HFFc6 (cell line): ENCODE measurements at regions not wholly inside any gene's neighbourhood (a gene's known extent, or its start where the extent isn't known, plus 50 kb on each side); places are given as distances from the start of the nearest gene placed in this dataset.

ENCODE experiments used
- DNase-seq: peaks from one replicate; pipeline ENCODE4 v3.0.0-alpha.2; 2018
- H3K27ac Mint-ChIP-seq: 2 replicates; pipeline ENCODE4 v1.8.0; 2020; ENCODE audit warnings: mild to moderate bottlenecking, mixed read lengths
- H3K27me3 Mint-ChIP-seq: 2 replicates; pipeline ENCODE4 v1.8.0; 2021; ENCODE audit warnings: mild to moderate bottlenecking, moderate library complexity, mixed read lengths; ENCODE audit not compliant: insufficient read depth
- H3K36me3 Mint-ChIP-seq: 2 replicates; pipeline ENCODE4 v1.8.0; 2021; ENCODE audit warnings: low read depth, mixed read lengths
- H3K4me1 Mint-ChIP-seq: 2 replicates; pipeline ENCODE4 v1.8.0; 2020; ENCODE audit warnings: low read depth, mixed read lengths
- H3K4me3 Mint-ChIP-seq: 2 replicates; pipeline ENCODE4 v1.8.0; 2020; ENCODE audit warnings: mild to moderate bottlenecking, moderate library complexity, mixed read lengths
- H3K9me3 Mint-ChIP-seq: 2 replicates; pipeline ENCODE4 v1.8.0; 2020; ENCODE audit warnings: mild to moderate bottlenecking, mixed read lengths
- TF ChIP-seq, protein P1 (sequence below): fragments of 200-600 bp; sonication (generic); IDR thresholded peaks from 2 replicates; pipeline ENCODE4 v1.5.0; 2021; ENCODE audit warnings: antibody characterized with exemption, mild to moderate bottlenecking

GRCh38 chr21:28769683-28770082 lies 223.0 kb downstream of the LTN1 start:
- no peak for DNase-seq
- TF ChIP-seq, protein P1, sequence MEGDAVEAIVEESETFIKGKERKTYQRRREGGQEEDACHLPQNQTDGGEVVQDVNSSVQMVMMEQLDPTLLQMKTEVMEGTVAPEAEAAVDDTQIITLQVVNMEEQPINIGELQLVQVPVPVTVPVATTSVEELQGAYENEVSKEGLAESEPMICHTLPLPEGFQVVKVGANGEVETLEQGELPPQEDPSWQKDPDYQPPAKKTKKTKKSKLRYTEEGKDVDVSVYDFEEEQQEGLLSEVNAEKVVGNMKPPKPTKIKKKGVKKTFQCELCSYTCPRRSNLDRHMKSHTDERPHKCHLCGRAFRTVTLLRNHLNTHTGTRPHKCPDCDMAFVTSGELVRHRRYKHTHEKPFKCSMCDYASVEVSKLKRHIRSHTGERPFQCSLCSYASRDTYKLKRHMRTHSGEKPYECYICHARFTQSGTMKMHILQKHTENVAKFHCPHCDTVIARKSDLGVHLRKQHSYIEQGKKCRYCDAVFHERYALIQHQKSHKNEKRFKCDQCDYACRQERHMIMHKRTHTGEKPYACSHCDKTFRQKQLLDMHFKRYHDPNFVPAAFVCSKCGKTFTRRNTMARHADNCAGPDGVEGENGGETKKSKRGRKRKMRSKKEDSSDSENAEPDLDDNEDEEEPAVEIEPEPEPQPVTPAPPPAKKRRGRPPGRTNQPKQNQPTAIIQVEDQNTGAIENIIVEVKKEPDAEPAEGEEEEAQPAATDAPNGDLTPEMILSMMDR = no peak
- no peaks in the 10 kb centered on the region for H3K36me3 Mint-ChIP-seq
- peaks cover 38% of the 10 kb centered on the region for H3K4me1 Mint-ChIP-seq
- H3K4me3 Mint-ChIP-seq = no peak overlapping the region
- no peak overlapping the region for H3K27ac Mint-ChIP-seq
- no peaks in the 10 kb centered on the region; the same call in 1 of the 2 replicates for H3K27me3 Mint-ChIP-seq
- peaks cover 4% of the 10 kb centered on the region; the same call in 1 of the 2 replicates for H3K9me3 Mint-ChIP-seq

DNA sequence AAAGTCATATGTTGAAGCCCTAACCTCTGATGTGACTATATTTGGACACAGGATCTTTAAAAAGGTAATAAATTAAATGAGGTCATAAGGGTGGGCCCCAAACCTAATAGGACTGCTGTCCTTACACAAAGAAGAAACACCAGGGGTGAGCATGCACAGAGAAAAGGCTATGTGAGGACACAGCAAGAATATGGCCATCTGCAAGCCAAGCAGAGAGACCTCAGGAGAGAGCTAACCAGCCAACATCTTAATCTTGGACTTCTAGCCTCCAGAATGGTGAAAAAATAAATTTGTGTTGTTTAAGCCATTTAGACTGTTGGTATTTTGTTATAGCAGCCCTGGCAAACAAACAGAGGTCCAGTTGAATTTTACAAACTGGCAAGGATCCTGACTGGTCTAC lies 223.9 kb downstream of the LTN1 start:
- no peak overlapping the region for H3K27ac Mint-ChIP-seq
- TF ChIP-seq, protein P1 = no peak
- no peaks in the 10 kb centered on the region for H3K36me3 Mint-ChIP-seq
- peaks cover 38% of the 10 kb centered on the region for H3K4me1 Mint-ChIP-seq
- DNase-seq = no peak
- no peak overlapping the region for H3K4me3 Mint-ChIP-seq
- no peaks in the 10 kb centered on the region; the same call in none of the 2 replicates for H3K27me3 Mint-ChIP-seq
- H3K9me3 Mint-ChIP-seq = peaks cover 4% of the 10 kb centered on the region; the same call in 1 of the 2 replicates

DNA sequence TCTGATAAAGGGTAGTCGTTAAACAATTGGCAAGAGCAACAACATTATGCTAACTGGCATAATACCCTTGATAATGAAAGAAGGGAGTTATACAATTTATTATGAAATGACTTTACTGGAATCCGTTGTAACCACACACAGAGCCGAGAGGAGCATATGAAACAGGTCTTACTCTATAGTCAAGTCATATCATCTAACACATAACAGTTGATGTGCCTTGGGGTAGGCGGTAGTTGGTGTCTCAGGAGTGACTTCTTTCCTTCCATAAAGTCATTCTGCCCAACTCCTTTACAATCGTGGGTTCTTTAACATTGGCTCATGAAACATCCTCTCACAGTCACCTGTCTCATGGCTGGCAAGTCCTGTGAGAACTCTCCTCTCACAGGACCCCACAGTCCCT lies 225.2 kb downstream of the LTN1 start:
- Mint-ChIP-seq H3K9me3 (peaks cover 4% of the 10 kb centered on the region; the same call in 1 of the 2 replicates), H3K27ac (no peak overlapping the region), H3K36me3 (no peaks in the 10 kb centered on the region), H3K4me1 (peaks cover 29% of the 10 kb centered on the region), H3K4me3 (no peak overlapping the region), H3K27me3 (peaks cover 1% of the 10 kb centered on the region)
- TF ChIP-seq, protein P1 = no peak
- DNase-seq = no peak

- Mint-ChIP-seq H3K4me3 (no peak overlapping the region), H3K27me3 (peaks cover 1% of the 10 kb centered on the region), H3K27ac (no peak overlapping the region), H3K36me3 (no peaks in the 10 kb centered on the region), H3K4me1 (peaks cover 13% of the 10 kb centered on the region), H3K9me3 (peaks cover 4% of the 10 kb centered on the region; the same call in 1 of the 2 replicates)
- DNase-seq = no peak
- TF ChIP-seq, protein P1 = no peak
These were observed 228.8 kb downstream of the LTN1 start for GRCh38 chr21:28763809-28764418.

GRCh38 chr21:28762357-28762735 lies 230.3 kb downstream of the LTN1 start:
- Mint-ChIP-seq H3K4me1 (peaks cover 22% of the 10 kb centered on the region), H3K36me3 (no peaks in the 10 kb centered on the region), H3K27me3 (peaks cover 1% of the 10 kb centered on the region), H3K27ac (no peak overlapping the region; the same call in 1 of the 2 replicates), H3K4me3 (no peak overlapping the region), H3K9me3 (peaks cover 4% of the 10 kb centered on the region; the same call in 1 of the 2 replicates)
- no peak for DNase-seq
- TF ChIP-seq, protein P1 = no peak
